GM21723 (cell line): ENCODE measurements at regions not wholly inside any gene's neighbourhood (a gene's known extent, or its start where the extent isn't known, plus 50 kb on each side); places are given as distances from the start of the nearest gene placed in this dataset.

Experiments used
- ATAC-seq: cut with Tn5 transposase; IDR thresholded peaks from one replicate; pipeline ENCODE4 v1.9.1; 2021; ENCODE audit warnings: mild to moderate bottlenecking, moderate library complexity; ENCODE audit not compliant: unreplicated experiment

DNA sequence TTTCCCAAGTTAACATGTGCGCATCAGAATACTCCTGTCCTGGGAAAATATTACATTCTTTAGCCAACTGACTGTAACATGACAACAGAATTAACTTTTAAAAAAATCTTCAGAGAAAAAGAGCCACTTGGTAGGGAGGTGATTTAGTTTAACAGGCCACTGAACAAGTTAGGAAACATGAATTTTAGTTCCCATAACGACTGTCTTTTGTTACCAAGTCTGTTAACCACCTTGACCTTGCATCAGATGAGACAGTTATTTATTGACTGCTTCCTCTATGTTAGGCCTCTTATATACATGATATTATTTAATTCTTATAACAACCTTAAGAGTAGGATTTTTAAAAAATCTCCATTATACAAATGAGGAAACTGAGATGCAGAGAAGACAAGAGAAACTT lies 268.6 kb downstream of the NDFIP2 start:
- no peak for ATAC-seq

GRCh38 chr13:79745081-79745480 lies 264.1 kb downstream of the NDFIP2 start:
- ATAC-seq, result no peak

DNA sequence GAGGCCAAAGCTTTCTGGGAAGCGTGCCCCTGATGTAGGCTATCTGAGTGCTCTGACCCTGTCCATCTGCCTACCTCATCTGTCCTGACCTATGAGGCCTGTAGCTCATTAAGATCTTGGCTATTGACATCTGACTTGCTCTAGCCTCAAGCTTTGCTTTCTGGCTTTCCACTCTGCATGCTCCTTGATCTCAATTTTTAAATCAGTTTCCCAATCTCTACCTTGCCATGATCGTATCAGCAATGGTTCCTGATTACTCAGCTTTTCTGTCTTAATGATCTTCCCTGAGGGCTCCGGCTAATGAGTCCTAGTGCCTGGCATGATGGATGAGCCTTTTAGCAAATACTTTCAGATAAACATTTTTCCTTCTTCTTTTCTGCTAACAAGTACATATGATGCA lies 262.0 kb downstream of the NDFIP2 start:
- ATAC-seq, result no peak

DNA sequence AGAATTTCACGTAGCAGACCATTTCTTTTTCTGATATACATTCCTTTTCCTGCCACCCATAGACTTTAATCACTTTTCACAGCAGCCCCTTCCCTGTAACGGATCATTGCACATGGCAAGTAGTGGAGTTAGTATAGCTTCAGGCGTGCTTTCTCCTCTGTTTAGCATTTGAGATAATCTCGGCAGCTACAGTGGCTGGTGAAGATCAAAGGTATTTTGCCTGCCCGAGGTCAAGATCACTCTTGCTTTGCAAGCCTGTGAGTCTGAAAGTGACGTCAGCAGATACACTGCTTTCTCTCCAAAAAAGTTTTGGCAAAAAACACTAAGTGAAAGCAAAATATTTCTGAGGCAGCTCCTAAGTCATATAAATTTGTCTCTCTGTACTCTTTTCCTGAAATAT lies 260.0 kb downstream of the NDFIP2 start:
- ATAC-seq, result no peak

DNA sequence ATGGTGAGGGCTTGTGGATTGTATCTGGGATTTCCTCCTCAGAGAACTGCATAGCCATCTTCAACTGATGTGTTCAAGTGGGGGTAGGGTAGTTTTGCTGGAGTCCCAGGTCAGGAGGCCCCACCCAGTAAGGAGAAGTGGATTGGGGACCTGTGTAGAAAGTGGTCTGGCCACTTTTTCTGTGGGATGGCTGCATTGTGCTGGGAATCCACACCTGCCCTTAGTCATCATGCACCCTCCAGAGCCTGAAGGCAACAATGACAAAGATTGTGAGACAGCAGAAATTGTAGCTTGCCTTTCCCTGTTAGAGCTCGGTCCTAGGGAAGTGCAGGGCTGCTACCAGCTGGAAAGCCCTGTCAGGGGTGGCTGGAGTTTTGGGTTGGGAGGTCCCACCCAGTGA lies 255.4 kb downstream of the NDFIP2 start:
- no peak for ATAC-seq

DNA sequence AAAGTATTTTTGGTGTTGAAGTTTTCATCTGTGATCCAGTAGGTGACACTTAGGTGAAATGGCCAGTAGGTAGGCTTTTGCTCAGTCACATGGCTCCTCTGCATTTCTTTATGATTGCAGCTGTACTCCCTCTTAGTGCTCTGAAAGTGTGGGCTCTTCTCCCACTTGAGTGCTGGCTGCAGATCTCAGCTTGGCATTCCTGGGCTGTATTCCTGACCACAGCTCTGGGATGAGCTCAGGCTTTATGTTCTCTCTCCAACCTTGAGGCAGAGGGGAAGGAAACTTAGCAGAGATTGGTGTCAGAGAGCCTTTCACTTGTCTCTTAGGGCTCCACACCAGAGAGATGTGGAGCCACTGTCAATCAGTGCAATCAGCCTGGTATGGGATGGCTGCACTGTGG lies 254.3 kb downstream of the NDFIP2 start:
- ATAC-seq, result no peak

GRCh38 chr13:79727086-79727485 lies 246.1 kb downstream of the NDFIP2 start:
- no peak for ATAC-seq

GRCh38 chr13:79725841-79726240 lies 244.9 kb downstream of the NDFIP2 start:
- ATAC-seq, result no peak

- ATAC-seq, result no peak
Measured at GRCh38 chr13:79724348-79725103, 243.6 kb downstream of the NDFIP2 start.

GRCh38 chr13:79723519-79724024 lies 242.6 kb downstream of the NDFIP2 start:
- ATAC-seq, result no peak

GRCh38 chr13:79722885-79723445 lies 242.0 kb downstream of the NDFIP2 start:
- ATAC-seq, result no peak

GRCh38 chr13:79716191-79716590 lies 235.2 kb downstream of the NDFIP2 start:
- ATAC-seq, result no peak

GRCh38 chr13:79711631-79712030 lies 230.7 kb downstream of the NDFIP2 start:
- no peak for ATAC-seq

- ATAC-seq, result no peak
Measured at GRCh38 chr13:79710376-79710775, 229.4 kb downstream of the NDFIP2 start.

DNA sequence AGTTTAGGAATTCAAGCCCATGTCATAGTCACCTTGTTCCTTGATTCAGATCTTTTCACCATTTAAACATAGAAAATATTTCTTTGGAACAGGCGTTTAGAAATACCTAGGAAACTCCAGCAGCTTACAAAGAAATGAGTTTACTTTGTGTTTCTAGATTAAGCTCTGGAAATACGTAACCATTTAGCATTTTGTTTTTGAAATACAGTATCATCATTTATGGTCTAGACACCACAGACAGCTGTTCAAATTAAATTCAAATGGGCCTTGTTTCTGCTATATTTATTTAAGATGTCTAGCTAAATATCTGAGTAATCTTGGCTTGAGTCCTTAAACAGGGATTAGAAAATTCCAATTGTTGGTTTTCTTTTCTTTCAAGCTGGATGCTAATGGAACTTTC lies 228.5 kb downstream of the NDFIP2 start:
- ATAC-seq, result no peak

DNA sequence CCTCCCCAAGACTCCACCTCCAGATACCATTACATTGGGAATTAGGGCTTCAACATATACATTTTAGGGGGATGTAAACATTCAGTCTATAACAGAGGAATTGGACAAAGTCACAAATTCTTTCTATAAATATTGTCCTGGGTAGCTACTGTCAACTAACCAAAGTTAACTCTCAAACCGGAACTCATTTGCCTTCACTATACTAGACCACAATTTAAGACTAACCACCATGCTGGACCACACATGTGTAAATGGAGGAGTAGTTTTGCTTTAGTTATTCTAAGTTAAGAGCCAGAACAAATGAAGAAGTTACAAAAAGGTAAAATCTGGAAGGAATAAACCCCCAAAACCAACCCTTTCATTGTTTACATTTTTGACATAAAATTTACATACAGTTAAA lies 222.8 kb downstream of the NDFIP2 start:
- no peak for ATAC-seq

GRCh38 chr13:79695754-79696153 lies 214.8 kb downstream of the NDFIP2 start:
- ATAC-seq, result no peak

GRCh38 chr13:79692846-79693245 lies 211.9 kb downstream of the NDFIP2 start:
- ATAC-seq, result no peak

DNA sequence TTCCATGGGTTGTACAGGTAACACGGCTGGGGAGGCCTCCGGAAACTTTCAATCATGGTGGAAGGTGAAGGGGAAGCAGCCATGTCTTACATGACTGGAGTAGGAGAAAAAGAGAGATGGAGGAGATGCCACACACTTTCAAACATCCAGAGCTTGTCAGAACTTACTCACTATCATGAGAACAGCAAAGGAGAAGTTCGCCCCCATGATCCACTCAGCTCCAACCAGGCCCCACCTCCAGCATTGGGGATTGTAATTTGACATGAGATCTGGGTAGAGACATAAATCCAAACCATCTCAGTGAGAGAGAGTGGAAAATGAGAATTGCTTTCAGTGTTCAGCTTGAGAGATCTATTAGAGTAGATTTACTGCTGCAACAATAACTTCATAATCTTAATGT lies 210.9 kb downstream of the NDFIP2 start:
- no peak for ATAC-seq

DNA sequence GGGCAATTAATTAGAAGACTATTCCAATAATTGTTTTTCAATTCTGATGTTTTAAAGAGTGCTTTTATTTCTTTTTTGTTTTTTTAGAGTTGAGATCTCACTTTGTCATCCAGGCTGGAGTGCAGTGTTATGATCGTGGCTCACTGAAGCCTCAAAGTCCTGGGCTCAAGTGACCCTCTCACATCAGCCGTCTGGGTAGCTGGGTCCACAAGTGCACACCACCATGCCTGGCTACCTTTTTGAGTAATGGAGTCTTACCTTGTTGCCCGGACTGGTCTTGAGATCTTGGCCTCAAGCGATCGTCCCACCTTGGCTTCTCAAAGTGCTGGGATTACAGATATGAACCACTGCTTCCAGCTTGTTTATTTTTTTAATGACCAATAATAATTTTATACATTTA lies 207.8 kb downstream of the NDFIP2 start:
- no peak for ATAC-seq

- ATAC-seq, result no peak
Measured at GRCh38 chr13:79686441-79686840, 205.5 kb downstream of the NDFIP2 start.

DNA sequence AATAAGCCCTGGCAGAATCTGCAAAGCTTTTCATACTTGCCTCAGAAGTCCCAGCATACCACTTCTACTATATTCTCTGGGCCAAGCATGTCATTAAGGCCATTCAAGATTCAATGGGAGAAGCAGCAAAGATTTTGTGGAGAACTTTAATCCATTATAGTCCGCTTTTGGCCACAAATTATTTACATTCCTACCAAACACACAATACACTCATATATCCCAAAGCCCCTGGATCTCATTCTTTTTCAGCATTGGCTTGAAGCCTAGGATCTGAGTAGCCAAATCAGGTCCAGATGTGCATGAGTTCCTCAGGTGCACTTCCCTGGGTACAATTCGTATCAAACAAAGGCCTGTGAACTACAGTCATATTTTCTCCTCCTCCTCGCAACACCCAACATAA lies 203.4 kb downstream of the NDFIP2 start:
- no peak for ATAC-seq

GRCh38 chr13:79682164-79682563 lies 201.2 kb downstream of the NDFIP2 start:
- ATAC-seq, result no peak
